B cell (primary cell): ENCODE measurements at regions not wholly inside any gene's neighbourhood (a gene's known extent, or its start where the extent isn't known, plus 50 kb on each side); places are given as distances from the start of the nearest gene placed in this dataset.

ENCODE experiments used
- ATAC-seq: fragments of 200-7000 bp; cut with Tn5 transposase; one replicate; pipeline ENCODE4 v1.10.0; 2021; ENCODE audit warnings: low read depth, mild to moderate bottlenecking, moderate number of reproducible peaks, moderate library complexity
- CTCF ChIA-PET: fragments of 350-600 bp; sonication (Branson Sonifier 250); formaldehyde crosslinking; loops from one replicate; lab custom pipeline; 2021; ENCODE audit warnings: antibody characterized with exemption, inconsistent platforms; lab: Charles Lee
- POLR2A ChIA-PET: fragments of 350-600 bp; sonication (Branson Sonifier 250); formaldehyde crosslinking; loops from one replicate; lab custom pipeline; 2021; ENCODE audit warnings: antibody characterized with exemption; lab: Charles Lee
- DNase-seq: peaks from one replicate; pipeline ENCODE4 v3.0.0; 2013
- H2AFZ ChIP-seq: 2 replicates; pipeline ENCODE4 v1.6.1; 2012; ENCODE audit warnings: mild to moderate bottlenecking, low read depth, low read length; ENCODE audit not compliant: insufficient read depth, poor library complexity, severe bottlenecking
- H3K27ac ChIP-seq, 2 donors: 1 replicate in 1 of 2; 2 replicates in 1 of 2; pipeline ENCODE4 v1.5.1; 2012 to 2013; ENCODE audit warnings: low read length in 2 of 2, mild to moderate bottlenecking in 2 of 2, moderate library complexity in 1 of 2
- H3K27me3 ChIP-seq, 4 experiments: fragments of 200-600 bp in 1 of 4; sonication (generic) in 1 of 4; replicated peaks in 1 of 4; 1 replicate in 2 of 4; 2 replicates in 2 of 4; pipeline versions ENCODE4 v1.6.1 to v1.7.0; 2013 to 2016; ENCODE audit warnings: low read length in 3 of 4, mild to moderate bottlenecking in 2 of 4, mixed read lengths in 1 of 4, moderate library complexity in 1 of 4; ENCODE audit not compliant: insufficient read depth in 4 of 4, control insufficient read depth in 3 of 4; ENCODE audit errors: control extremely low read depth in 1 of 4
- H3K36me3 ChIP-seq, 2 experiments: replicated peaks in 1 of 2; 1 replicate in 1 of 2; 2 replicates in 1 of 2; pipeline versions ENCODE4 v1.6.1 to v1.7.1; 2013; ENCODE audit warnings: low read length in 1 of 2; ENCODE audit not compliant: insufficient read depth in 2 of 2, control insufficient read depth in 1 of 2; ENCODE audit errors: control extremely low read depth in 1 of 2, extremely low read depth in 1 of 2
- H3K4me1 ChIP-seq, 2 donors: fragments of 200-600 bp in 1 of 2; sonication (generic) in 1 of 2; 1 replicate in 1 of 2; 2 replicates in 1 of 2; pipeline versions ENCODE4 v1.5.1 to v1.6.1; 2013 to 2017; ENCODE audit warnings: low read length in 2 of 2; ENCODE audit not compliant: control insufficient read depth in 2 of 2, insufficient read depth in 2 of 2
- H3K4me2 ChIP-seq: replicated peaks from 2 replicates; pipeline ENCODE3; 2012; ENCODE audit warnings: mild to moderate bottlenecking, low read depth, low read length; ENCODE audit not compliant: poor library complexity, severe bottlenecking
- H3K4me3 ChIP-seq, 5 experiments: fragments of 200-600 bp in 1 of 5; sonication (generic) in 1 of 5; 1 replicate in 3 of 5; 2 replicates in 2 of 5; pipeline versions ENCODE4 v1.5.1 to v1.7.0; 2011 to 2016; ENCODE audit warnings: low read length in 4 of 5, mild to moderate bottlenecking in 4 of 5, low read depth in 2 of 5, control low read depth in 1 of 5, moderate library complexity in 1 of 5; ENCODE audit not compliant: insufficient read depth in 1 of 5; ENCODE audit errors: control extremely low read depth in 1 of 5, extremely low read depth in 1 of 5
- H3K79me2 ChIP-seq: fragments of 200-600 bp; sonication (generic); one replicate; pipeline ENCODE4 v1.6.0; 2016; ENCODE audit warnings: low read length; ENCODE audit not compliant: control insufficient read depth, insufficient read depth
- H3K9ac ChIP-seq: fragments of 200-600 bp; sonication (generic); 2 replicates; pipeline ENCODE4 v1.6.1; 2017; ENCODE audit warnings: mild to moderate bottlenecking, low read length, moderate library complexity
- H3K9me3 ChIP-seq, 3 donors: one replicate each; pipeline versions ENCODE4 v1.6.1 to v1.7.1; 2013; ENCODE audit warnings: low read length in 2 of 3; ENCODE audit not compliant: control insufficient read depth in 2 of 3, insufficient read depth in 1 of 3; ENCODE audit errors: control extremely low read depth in 1 of 3
- H4K20me1 ChIP-seq: 2 replicates; pipeline ENCODE4 v1.6.0; 2012; ENCODE audit warnings: mild to moderate bottlenecking, low read length; ENCODE audit not compliant: insufficient read depth, control insufficient read depth, poor library complexity, severe bottlenecking
- H3K27ac Mint-ChIP-seq: one replicate; pipeline ENCODE4 v1.8.0; 2021; ENCODE audit warnings: mixed read lengths
- H3K27me3 Mint-ChIP-seq: one replicate; pipeline ENCODE4 v1.8.0; 2021; ENCODE audit warnings: mixed read lengths
- H3K4me1 Mint-ChIP-seq: one replicate; pipeline ENCODE4 v1.8.0; 2021; ENCODE audit warnings: mixed read lengths
- H3K4me3 Mint-ChIP-seq: one replicate; pipeline ENCODE4 v1.8.0; 2021; ENCODE audit warnings: mixed read lengths
- H3K9me3 Mint-ChIP-seq: one replicate; pipeline ENCODE4 v1.8.0; 2022; ENCODE audit warnings: mixed read lengths; ENCODE audit not compliant: insufficient read depth
- EZH2 ChIP-seq: IDR thresholded peaks from 2 replicates; pipeline ENCODE4 v1.6.1; 2012; ENCODE audit warnings: borderline replicate concordance, low read depth, mild to moderate bottlenecking, moderate library complexity, low read length; ENCODE audit not compliant: insufficient read depth, poor library complexity, severe bottlenecking
- WGBS: methylation state at CpG from one replicate; pipeline ENCODE4 v1.1.5; 2013; ENCODE audit warnings: missing lambda C conversion rate; ENCODE audit not compliant: insufficient coverage; 5-methylcytosine and 5-hydroxymethylcytosine counted together
- intact Hi-C: fragments of 100-400 bp; cut with micrococcal nuclease; formaldehyde crosslinking; loops from one replicate; pipeline ENCODE4 v1.10.0; 2022
- TF ChIP-seq, protein P1 (sequence below): fragments of 200-600 bp; IDR thresholded peaks from one replicate; pipeline ENCODE4 v1.8.0; 2022; ENCODE audit warnings: antibody characterized with exemption, mild to moderate bottlenecking

DNA sequence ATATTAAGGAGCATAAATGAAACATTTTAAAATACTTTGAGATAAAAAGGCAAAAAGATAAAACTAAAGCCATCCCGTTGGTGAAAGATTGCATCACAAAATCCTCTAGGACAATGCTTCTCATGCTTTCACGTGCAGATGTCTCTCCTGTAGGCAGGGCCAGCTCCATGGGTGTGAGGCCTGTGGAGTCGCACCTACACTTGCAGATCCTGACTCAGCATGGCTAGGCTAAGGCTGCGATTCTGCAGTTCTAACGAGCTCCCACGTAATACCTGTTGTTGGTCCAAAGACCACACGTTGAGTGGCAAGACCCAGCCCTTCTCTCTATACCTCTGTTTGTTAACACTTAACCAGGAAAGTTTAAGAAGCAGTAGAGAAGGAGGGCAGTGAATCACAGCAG is 62.1 kb upstream of the CAPRIN1 start:
- no peak overlapping the region for H3K9ac ChIP-seq
- Mint-ChIP-seq H3K4me1 (no peaks in the 10 kb centered on the region), H3K9me3 (no peaks in the 10 kb centered on the region), H3K27me3 (no peaks in the 10 kb centered on the region), H3K4me3 (no peak overlapping the region), H3K27ac (no peak overlapping the region)
- H3K4me1 ChIP-seq = no peaks in the 10 kb centered on the region
- H3K79me2 ChIP-seq = no peaks in the 10 kb centered on the region
- H3K4me2 ChIP-seq = no peak overlapping the region
- CTCF ChIA-PET = interaction anchor here (0.6 to 6.4 kb wide), 6 partner anchors 12 to 183 kb away, joined by 3 to 89 read pairs (median 7); no protein-coding TSS in a partner anchor
- H3K4me3 ChIP-seq = no peak overlapping the region
- H3K27me3 ChIP-seq = peaks cover 0 to 5% (median 0%) of the 10 kb centered on the region in 4 experiments
- POLR2A ChIA-PET = no interaction called here
- 93% methylated on average over 5 of the region's 7 CpGs for WGBS
- ATAC-seq (no peak), DNase-seq (no peak)
- H4K20me1 ChIP-seq = no peaks in the 10 kb centered on the region
- no peak overlapping the region for H2AFZ ChIP-seq
- H3K27ac ChIP-seq = no peak overlapping the region
- H3K36me3 ChIP-seq = no peaks in the 10 kb centered on the region
- H3K9me3 ChIP-seq = no peaks in the 10 kb centered on the region
- intact Hi-C loops = loop anchor here (2.0 kb wide), 1 partner anchor 161 kb away; no protein-coding TSS in a partner anchor
- TF ChIP-seq, protein P1, sequence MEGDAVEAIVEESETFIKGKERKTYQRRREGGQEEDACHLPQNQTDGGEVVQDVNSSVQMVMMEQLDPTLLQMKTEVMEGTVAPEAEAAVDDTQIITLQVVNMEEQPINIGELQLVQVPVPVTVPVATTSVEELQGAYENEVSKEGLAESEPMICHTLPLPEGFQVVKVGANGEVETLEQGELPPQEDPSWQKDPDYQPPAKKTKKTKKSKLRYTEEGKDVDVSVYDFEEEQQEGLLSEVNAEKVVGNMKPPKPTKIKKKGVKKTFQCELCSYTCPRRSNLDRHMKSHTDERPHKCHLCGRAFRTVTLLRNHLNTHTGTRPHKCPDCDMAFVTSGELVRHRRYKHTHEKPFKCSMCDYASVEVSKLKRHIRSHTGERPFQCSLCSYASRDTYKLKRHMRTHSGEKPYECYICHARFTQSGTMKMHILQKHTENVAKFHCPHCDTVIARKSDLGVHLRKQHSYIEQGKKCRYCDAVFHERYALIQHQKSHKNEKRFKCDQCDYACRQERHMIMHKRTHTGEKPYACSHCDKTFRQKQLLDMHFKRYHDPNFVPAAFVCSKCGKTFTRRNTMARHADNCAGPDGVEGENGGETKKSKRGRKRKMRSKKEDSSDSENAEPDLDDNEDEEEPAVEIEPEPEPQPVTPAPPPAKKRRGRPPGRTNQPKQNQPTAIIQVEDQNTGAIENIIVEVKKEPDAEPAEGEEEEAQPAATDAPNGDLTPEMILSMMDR = no peak
- TF ChIP-seq EZH2 = no peak

DNA sequence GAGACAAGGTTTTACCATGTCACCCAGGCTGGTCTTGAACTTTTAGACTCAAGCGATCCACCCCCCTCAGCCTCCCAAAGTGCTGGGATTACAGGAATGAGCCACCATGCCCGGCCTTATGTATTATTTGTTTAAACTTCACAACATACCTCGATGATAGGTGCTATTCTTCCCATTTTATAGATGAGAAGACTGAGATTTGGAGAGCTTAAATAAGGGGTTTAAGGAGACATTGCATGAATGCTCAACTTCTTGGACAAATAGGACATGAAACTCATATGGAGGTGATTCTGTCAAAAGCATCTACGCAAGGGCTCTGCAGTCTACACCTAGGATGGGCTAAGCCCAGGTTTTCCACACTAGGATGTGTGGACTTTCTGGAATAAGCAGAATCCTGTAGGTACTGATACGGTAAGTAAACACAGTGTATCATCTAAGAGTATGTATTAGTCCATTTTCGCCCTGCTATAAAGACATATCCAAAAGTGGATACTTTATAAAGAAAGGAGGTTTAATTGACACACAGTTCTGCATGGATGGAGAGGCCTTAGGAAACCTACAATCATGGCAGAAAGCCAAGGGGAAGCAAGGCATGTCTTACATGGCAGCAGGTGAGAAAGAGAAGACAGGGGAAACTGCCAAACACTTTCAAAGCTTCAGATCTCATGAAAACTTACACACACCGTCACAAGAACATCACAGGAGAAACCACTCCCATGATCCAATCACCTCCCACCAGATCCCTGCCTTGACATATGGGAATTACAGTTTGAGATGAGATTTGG is 62.8 kb upstream of the CAPRIN1 start:
- Histone ChIP-seq H4K20me1 (no peaks in the 10 kb centered on the region), H3K9ac (no peak overlapping the region), H3K4me2 (no peak overlapping the region), H3K4me3 (no peak overlapping the region), H3K36me3 (no peaks in the 10 kb centered on the region), H2AFZ (no peak overlapping the region), H3K27ac (no peak overlapping the region), H3K4me1 (no peaks in the 10 kb centered on the region), H3K79me2 (no peaks in the 10 kb centered on the region), H3K27me3 (peaks cover 0 to 5% (median 0%) of the 10 kb centered on the region in 4 experiments), H3K9me3 (no peaks in the 10 kb centered on the region)
- 100% methylated on average over 1 of the region's 7 CpGs for WGBS
- Mint-ChIP-seq H3K27ac (no peak overlapping the region), H3K4me1 (no peaks in the 10 kb centered on the region), H3K27me3 (no peaks in the 10 kb centered on the region), H3K9me3 (no peaks in the 10 kb centered on the region), H3K4me3 (no peak overlapping the region)
- no peak for TF ChIP-seq EZH2
- TF ChIP-seq, protein P1 = no peak
- POLR2A ChIA-PET = no interaction called here
- DNase-seq = no peak
- CTCF ChIA-PET = interaction anchor here (0.6 to 6.4 kb wide), 37 partner anchors 8 to 470 kb away, joined by 3 to 89 read pairs (median 6); partner anchors contain the start of gene LMO2
- intact Hi-C loops = loop anchor here (1.0 to 2.0 kb wide), 3 partner anchors 130 to 180 kb away; no protein-coding TSS in a partner anchor
- no peak for ATAC-seq
